HG03103 (cell line): ENCODE measurements at regions not wholly inside any gene's neighbourhood (a gene's known extent, or its start where the extent isn't known, plus 50 kb on each side); places are given as distances from the start of the nearest gene placed in this dataset.
"Not testable (repeated sequence)": the region's sequence is repeated elsewhere in the genome, so short reads cannot be mapped to it uniquely, and the experiment has no call there.

ENCODE experiments used
- ATAC-seq: cut with Tn5 transposase; IDR thresholded peaks from one replicate; pipeline ENCODE4 v1.9.1; 2021; ENCODE audit warnings: low read depth; ENCODE audit not compliant: unreplicated experiment

- peak; percentile 49 for ATAC-seq
Observed at GRCh38 chr18:8912348-8913326, 189.9 kb upstream of the NDUFV2 start.

GRCh38 chr18:8913606-8914403 is 188.7 kb upstream of the NDUFV2 start:
- not testable (repeated sequence) for ATAC-seq

- ATAC-seq = not testable (repeated sequence)
Observed at GRCh38 chr18:8914404-8915264, 187.9 kb upstream of the NDUFV2 start.

GRCh38 chr18:8920856-8921787 is 181.4 kb upstream of the NDUFV2 start:
- not testable (repeated sequence) for ATAC-seq

- ATAC-seq = no peak
Observed at GRCh38 chr18:8926464-8926863, 176.0 kb upstream of the NDUFV2 start.

GRCh38 chr18:8928044-8928443 is 174.5 kb upstream of the NDUFV2 start:
- ATAC-seq = no peak

GRCh38 chr18:8928847-8929780 is 173.4 kb upstream of the NDUFV2 start:
- ATAC-seq = no peak

- no peak for ATAC-seq
Observed at GRCh38 chr18:8930990-8931616, 171.4 kb upstream of the NDUFV2 start.

- ATAC-seq = no peak
Observed at GRCh38 chr18:8932866-8933265, 169.6 kb upstream of the NDUFV2 start.

- no peak for ATAC-seq
Observed at GRCh38 chr18:8933714-8934284, 168.7 kb upstream of the NDUFV2 start.

GRCh38 chr18:8935346-8935745 is 167.2 kb upstream of the NDUFV2 start:
- ATAC-seq = not testable (repeated sequence)

- ATAC-seq = no peak
Observed at GRCh38 chr18:8936619-8937018, 165.9 kb upstream of the NDUFV2 start.

GRCh38 chr18:8937160-8938094 is 165.1 kb upstream of the NDUFV2 start:
- no peak for ATAC-seq

- no peak for ATAC-seq
Observed at GRCh38 chr18:8938817-8939216, 163.7 kb upstream of the NDUFV2 start.

GRCh38 chr18:8942021-8942908 is 160.2 kb upstream of the NDUFV2 start:
- ATAC-seq = no peak
